H1 (cell line): ENCODE measurements at regions not wholly inside any gene's neighbourhood (a gene's known extent, or its start where the extent isn't known, plus 50 kb on each side); places are given as distances from the start of the nearest gene placed in this dataset.

Experiments
- CTCF ChIA-PET: fragments of 300-600 bp; sonication (Branson Sonifier 250); formaldehyde crosslinking; loops from one replicate; lab custom pipeline; 2021; ENCODE audit not compliant: partially characterized antibody; lab: Charles Lee
- POLR2A ChIA-PET: fragments of 300-600 bp; sonication (Branson Sonifier 250); formaldehyde crosslinking; loops from one replicate; lab custom pipeline; 2021; ENCODE audit warnings: inconsistent platforms; ENCODE audit not compliant: partially characterized antibody; lab: Charles Lee
- DNase-seq, 2 experiments: peaks; one replicate each; pipeline versions ENCODE4 v3.0.0 to v3.0.0-alpha.2; 2010 to 2022; ENCODE audit warnings: low spot score in 2 of 2, low read depth in 1 of 2, mixed read lengths in 1 of 2
- FAIRE-seq: peaks from 2 replicates; lab custom pipeline; 2011; peaks lifted over from hg19 to GRCh38; lab: Jason Lieb, UNC
- H2AFZ ChIP-seq: 2 replicates; pipeline ENCODE4 v1.8.1; 2012; ENCODE audit warnings: low read length, inconsistent platforms
- H2AK5ac ChIP-seq: 2 replicates; pipeline ENCODE4 v1.6.1; 2013; ENCODE audit warnings: low read depth, low read length
- H2BK120ac ChIP-seq: replicated peaks from 2 replicates; pipeline ENCODE3; 2013; ENCODE audit warnings: low read depth, low read length, inconsistent platforms
- H2BK12ac ChIP-seq: 2 replicates; pipeline ENCODE4 v1.6.1; 2013; ENCODE audit warnings: low read depth, low read length
- H2BK15ac ChIP-seq: 2 replicates; pipeline ENCODE4 v1.6.1; 2013; ENCODE audit warnings: low read length
- H2BK20ac ChIP-seq: 2 replicates; pipeline ENCODE4 v1.6.1; 2013; ENCODE audit warnings: low read length
- H2BK5ac ChIP-seq: 2 replicates; pipeline ENCODE4 v1.6.1; 2013; ENCODE audit warnings: low read depth, low read length
- H3K14ac ChIP-seq: 2 replicates; pipeline ENCODE4 v1.6.1; 2013; ENCODE audit warnings: inconsistent platforms; ENCODE audit not compliant: insufficient read length
- H3K18ac ChIP-seq: 2 replicates; pipeline ENCODE4 v1.6.1; 2013; ENCODE audit warnings: low read length; ENCODE audit errors: extremely low read depth
- H3K23ac ChIP-seq: 2 replicates; pipeline ENCODE4 v1.6.1; 2013; ENCODE audit warnings: inconsistent platforms; ENCODE audit not compliant: insufficient read length
- H3K23me2 ChIP-seq: 2 replicates; pipeline ENCODE4 v1.6.1; 2013; ENCODE audit warnings: low read depth, low read length
- H3K27ac ChIP-seq: 2 replicates; pipeline ENCODE4 v1.6.1; 2011; ENCODE audit warnings: low read depth, low read length, inconsistent platforms
- H3K27me3 ChIP-seq, 4 experiments: replicated peaks in 1 of 4; 1 replicate in 1 of 4; 2 replicates in 3 of 4; pipeline versions ENCODE4 v1.6.1 to v1.8.1; 2011 to 2013; ENCODE audit warnings: low read length in 3 of 4, mild to moderate bottlenecking in 3 of 4, inconsistent platforms in 2 of 4, mixed read lengths in 2 of 4, moderate library complexity in 1 of 4; ENCODE audit not compliant: control insufficient read depth in 3 of 4, insufficient read depth in 3 of 4; ENCODE audit errors: extremely low read depth in 1 of 4
- H3K36me3 ChIP-seq, 4 experiments: 2 replicates each; pipeline versions ENCODE4 v1.6.1 to v1.8.1; 2011 to 2013; ENCODE audit warnings: mild to moderate bottlenecking in 4 of 4, low read length in 3 of 4, moderate library complexity in 2 of 4, control low read depth in 1 of 4, inconsistent platforms in 1 of 4; ENCODE audit not compliant: insufficient read depth in 4 of 4, control insufficient read depth in 2 of 4
- H3K4ac ChIP-seq: replicated peaks from 2 replicates; pipeline ENCODE3; 2013; ENCODE audit warnings: low read length, low read depth, mixed read lengths, inconsistent platforms; ENCODE audit not compliant: insufficient read length
- H3K4me1 ChIP-seq, 4 experiments: replicated peaks in 1 of 4; 1 replicate in 1 of 4; 2 replicates in 3 of 4; pipeline versions ENCODE4 v1.6.1 to v1.8.1; 2011 to 2013; ENCODE audit warnings: low read length in 3 of 4, inconsistent platforms in 2 of 4, mixed read lengths in 1 of 4; ENCODE audit not compliant: insufficient read depth in 4 of 4, control insufficient read depth in 3 of 4
- H3K4me2 ChIP-seq, 2 experiments: 2 replicates each; pipeline versions ENCODE4 v1.6.1 to v1.8.1; 2011 to 2013; ENCODE audit warnings: low read depth in 2 of 2, low read length in 2 of 2, control low read depth in 1 of 2, inconsistent platforms in 1 of 2, mild to moderate bottlenecking in 1 of 2; ENCODE audit not compliant: insufficient read depth in 1 of 2
- H3K4me3 ChIP-seq, 4 experiments: fragments of 200-600, 300-600 bp in 1 of 4; sonication (generic), shearing (Covaris generic), sonication (Bioruptor Twin) in 1 of 4; 2 replicates each; pipeline versions ENCODE4 v1.5.1 to v1.8.1; 2011 to 2016; ENCODE audit warnings: low read length in 4 of 4, low read depth in 3 of 4, control low read depth in 2 of 4, inconsistent platforms in 2 of 4, mild to moderate bottlenecking in 2 of 4, mixed read lengths in 1 of 4, moderate library complexity in 1 of 4; ENCODE audit not compliant: insufficient read depth in 2 of 4; ENCODE audit errors: extremely low read depth in 1 of 4
- H3K56ac ChIP-seq: replicated peaks from 2 replicates; pipeline ENCODE3; 2013; ENCODE audit warnings: low read depth, mild to moderate bottlenecking, mixed read lengths, low read length, inconsistent platforms; ENCODE audit not compliant: insufficient read length
- H3K79me1 ChIP-seq: 2 replicates; pipeline ENCODE4 v1.6.1; 2013; ENCODE audit warnings: low read depth, low read length, control low read depth
- H3K79me2 ChIP-seq, 2 experiments: 2 replicates each; pipeline versions ENCODE4 v1.6.1 to v1.8.1; 2012 to 2013; ENCODE audit warnings: low read length in 2 of 2, mild to moderate bottlenecking in 2 of 2, inconsistent platforms in 1 of 2; ENCODE audit not compliant: insufficient read depth in 2 of 2, control insufficient read depth in 1 of 2
- H3K9ac ChIP-seq, 4 experiments: replicated peaks in 1 of 4; 1 replicate in 1 of 4; 2 replicates in 3 of 4; pipeline versions ENCODE4 v1.6.1 to v1.8.1; 2011 to 2013; ENCODE audit warnings: low read depth in 3 of 4, low read length in 3 of 4, control low read depth in 2 of 4, mild to moderate bottlenecking in 2 of 4, moderate library complexity in 2 of 4, inconsistent platforms in 1 of 4; ENCODE audit errors: extremely low read depth in 1 of 4
- H3K9me3 ChIP-seq, 2 experiments: 2 replicates each; pipeline versions ENCODE4 v1.6.1 to v1.8.1; 2012 to 2013; ENCODE audit warnings: mild to moderate bottlenecking in 2 of 2, moderate library complexity in 2 of 2, control low read depth in 1 of 2, inconsistent platforms in 1 of 2, low read depth in 1 of 2, low read length in 1 of 2, mixed read lengths in 1 of 2; ENCODE audit not compliant: insufficient read depth in 2 of 2
- H4K20me1 ChIP-seq, 2 experiments: replicated peaks in 1 of 2; 2 replicates each; pipeline versions ENCODE3 to v1.8.1; 2011 to 2013; ENCODE audit warnings: inconsistent platforms in 2 of 2, low read length in 2 of 2, mild to moderate bottlenecking in 1 of 2; ENCODE audit not compliant: insufficient read depth in 2 of 2, control insufficient read depth in 1 of 2
- H4K5ac ChIP-seq: 2 replicates; pipeline ENCODE4 v1.6.1; 2013; ENCODE audit warnings: low read length, low read depth, mixed read lengths, inconsistent platforms; ENCODE audit not compliant: insufficient read length
- H4K8ac ChIP-seq: 2 replicates; pipeline ENCODE4 v1.8.0; 2013; ENCODE audit warnings: mild to moderate bottlenecking, moderate library complexity, low read length, inconsistent platforms; ENCODE audit not compliant: insufficient read depth; ENCODE audit errors: extremely low read depth
- H4K91ac ChIP-seq: replicated peaks from 2 replicates; pipeline ENCODE3; 2013; ENCODE audit warnings: low read length, mixed read lengths, inconsistent platforms; ENCODE audit not compliant: insufficient read length
- EZH2 ChIP-seq: fragments of 200-600 bp; sonication (generic); IDR thresholded peaks from 2 replicates; pipeline ENCODE4 v1.7.1; 2012; ENCODE audit warnings: low read depth, mild to moderate bottlenecking, moderate library complexity, low read length, inconsistent platforms; ENCODE audit not compliant: severe bottlenecking
- GTF2F1 ChIP-seq: IDR thresholded peaks from 2 replicates; pipeline ENCODE4 v1.6.1; 2012; ENCODE audit warnings: low read depth, low read length, improper control_type of control experiment, borderline replicate concordance
- SRF ChIP-seq: IDR thresholded peaks from 2 replicates; pipeline ENCODE4 v1.6.1; 2011; ENCODE audit warnings: mild to moderate bottlenecking, low read depth, low read length, moderate library complexity
- WGBS, 2 experiments: shearing (Covaris generic) in 1 of 2; methylation state at CpG; one replicate each; pipeline versions ENCODE4 v1.1.6 to v1.1.7; 2013 to 2015; ENCODE audit warnings: low lambda C conversion rate in 2 of 2, mixed read lengths in 2 of 2, inconsistent platforms in 1 of 2, low coverage in 1 of 2, missing lambda C conversion rate in 1 of 2; ENCODE audit not compliant: insufficient replicate concordance in 2 of 2, insufficient coverage in 1 of 2, insufficient read length in 1 of 2; ENCODE audit errors: extremely low coverage in 1 of 2, missing lambda C conversion rate in 1 of 2; 5-methylcytosine and 5-hydroxymethylcytosine counted together

- 93% methylated on average over 3 of the region's 3 CpGs; no CpG with 5 or more reads in 1 of the 2 experiments for WGBS, 2 experiments
- POLR2A ChIA-PET, result interaction anchor here (1.4 kb wide), 1 partner anchor 299 kb away, joined by 3 read pairs; no protein-coding TSS in a partner anchor
Measured at GRCh38 chr7:25900877-25901276, 251.1 kb upstream of the NFE2L3 start.

More at GRCh38 chr7:25900877-25901276, 251.1 kb upstream of the NFE2L3 start:
- H2BK15ac ChIP-seq, result no peak overlapping the region
- no peaks in the 10 kb centered on the region for H3K23me2 ChIP-seq
- no peak overlapping the region for H4K8ac ChIP-seq
- no peak overlapping the region for H2BK20ac ChIP-seq
- H3K14ac ChIP-seq, result no peak overlapping the region
- no peak for FAIRE-seq
- no peak overlapping the region for H3K4me3 ChIP-seq
- no peaks in the 10 kb centered on the region for H3K79me2 ChIP-seq
- H3K4me2 ChIP-seq, result no peak overlapping the region
- no peak overlapping the region for H2AK5ac ChIP-seq
- H3K27me3 ChIP-seq, result no peaks in the 10 kb centered on the region
- H2AFZ ChIP-seq, result no peak overlapping the region
- no peak overlapping the region for H3K18ac ChIP-seq
- H3K4ac ChIP-seq, result no peak overlapping the region
- H2BK12ac ChIP-seq, result no peak overlapping the region
- H3K36me3 ChIP-seq, result no peaks in the 10 kb centered on the region
- H3K23ac ChIP-seq, result no peak overlapping the region
- no peaks in the 10 kb centered on the region for H3K9me3 ChIP-seq
- H2BK5ac ChIP-seq, result no peak overlapping the region
- no peak overlapping the region for H3K9ac ChIP-seq
- DNase-seq, result no peak
- no peak overlapping the region for H3K56ac ChIP-seq
- CTCF ChIA-PET, result no interaction called here
- H4K20me1 ChIP-seq, result no peaks in the 10 kb centered on the region
- no peak overlapping the region for H4K91ac ChIP-seq
- H3K79me1 ChIP-seq, result no peaks in the 10 kb centered on the region
- H3K4me1 ChIP-seq, result no peaks in the 10 kb centered on the region
- no peak overlapping the region for H4K5ac ChIP-seq
- no peak overlapping the region for H3K27ac ChIP-seq
- H2BK120ac ChIP-seq, result no peak overlapping the region
- TF ChIP-seq EZH2 (no peak), GTF2F1 (no peak), SRF (no peak)
